Superior temporal gyrus (tissue), 1 donor: ENCODE measurements at regions not wholly inside any gene's neighbourhood (a gene's known extent, or its start where the extent isn't known, plus 50 kb on each side); places are given as distances from the start of the nearest gene placed in this dataset.
A peak's percentile ranks its signal among the peaks of the same experiment; 100 is the strongest.
"Not testable (repeated sequence)": the region's sequence is repeated elsewhere in the genome, so short reads cannot be mapped to it uniquely, and the experiment has no call there.

ENCODE experiments used
- DNase-seq: peaks from one replicate; pipeline ENCODE4 v3.0.0-alpha.2; 2016; ENCODE audit errors: extremely low spot score

- DNase-seq = no peak
Observed at GRCh38 chr2:149814901-149815300, 227.3 kb upstream of the MMADHC start.

- DNase-seq = no peak
Observed at GRCh38 chr2:149814049-149814448, 226.5 kb upstream of the MMADHC start.

- DNase-seq = no peak
Observed at GRCh38 chr2:149808556-149808955, 221.0 kb upstream of the MMADHC start.

GRCh38 chr2:149806651-149807050 is 219.1 kb upstream of the MMADHC start:
- no peak for DNase-seq

GRCh38 chr2:149800624-149801542 is 213.3 kb upstream of the MMADHC start:
- no peak for DNase-seq

GRCh38 chr2:149799013-149799705 is 211.6 kb upstream of the MMADHC start:
- peak; percentile 54 for DNase-seq

- DNase-seq = no peak
Observed at GRCh38 chr2:149797030-149797429, 209.5 kb upstream of the MMADHC start.

- DNase-seq = no peak
Observed at GRCh38 chr2:149789549-149789948, 202.0 kb upstream of the MMADHC start.

- DNase-seq = no peak
Observed at GRCh38 chr2:149787206-149787605, 199.6 kb upstream of the MMADHC start.

- DNase-seq = no peak
Observed at GRCh38 chr2:149783284-149783683, 195.7 kb upstream of the MMADHC start.

- DNase-seq = peak; percentile 28
Observed at GRCh38 chr2:149782572-149782971, 195.0 kb upstream of the MMADHC start.

GRCh38 chr2:149781263-149781808 is 193.8 kb upstream of the MMADHC start:
- no peak for DNase-seq

- no peak for DNase-seq
Observed at GRCh38 chr2:149773006-149773405, 185.4 kb upstream of the MMADHC start.

GRCh38 chr2:149768320-149768799 is 180.8 kb upstream of the MMADHC start:
- no peak for DNase-seq

- no peak for DNase-seq
Observed at GRCh38 chr2:149767516-149767974, 180.0 kb upstream of the MMADHC start.

GRCh38 chr2:149766339-149766738 is 178.8 kb upstream of the MMADHC start:
- DNase-seq = no peak

GRCh38 chr2:149765636-149766035 is 178.1 kb upstream of the MMADHC start:
- DNase-seq = no peak

- no peak for DNase-seq
Observed at GRCh38 chr2:149765003-149765402, 177.4 kb upstream of the MMADHC start.

- DNase-seq = no peak
Observed at GRCh38 chr2:149763358-149763757, 175.8 kb upstream of the MMADHC start.

GRCh38 chr2:149761611-149762010 is 174.0 kb upstream of the MMADHC start:
- no peak for DNase-seq

GRCh38 chr2:149759382-149759781 is 171.8 kb upstream of the MMADHC start:
- not testable (repeated sequence) for DNase-seq

- not testable (repeated sequence) for DNase-seq
Observed at GRCh38 chr2:149754722-149755121, 167.1 kb upstream of the MMADHC start.
